GM12878 (cell line): ENCODE measurements at regions not wholly inside any gene's neighbourhood (a gene's known extent, or its start where the extent isn't known, plus 50 kb on each side); places are given as distances from the start of the nearest gene placed in this dataset.

ENCODE experiments used
- CTCF ChIP-seq, 3 experiments: IDR thresholded peaks in 2 of 3; conservative IDR thresholded peaks in 1 of 3; 2 replicates each; pipeline ENCODE4 v1.5.1; 2011; ENCODE audit warnings: low read depth in 3 of 3, low read length in 3 of 3, mild to moderate bottlenecking in 3 of 3, control low read depth in 2 of 3, moderate library complexity in 2 of 3, inconsistent platforms in 1 of 3, mixed read lengths in 1 of 3; ENCODE audit not compliant: control insufficient read depth in 2 of 3, insufficient read depth in 1 of 3; ENCODE audit errors: extremely low read depth in 1 of 3
- MTA3 ChIP-seq: IDR thresholded peaks from 2 replicates; pipeline ENCODE4 v1.6.1; 2012; ENCODE audit warnings: low read length, inconsistent platforms, borderline replicate concordance
- POLR2AphosphoS5 ChIP-seq: IDR thresholded peaks from 2 replicates; pipeline ENCODE4 v1.6.1; 2011; ENCODE audit warnings: mild to moderate bottlenecking, low read length, inconsistent platforms
- REST ChIP-seq: IDR thresholded peaks from 2 replicates; pipeline ENCODE4 v1.6.1; 2012; ENCODE audit warnings: mild to moderate bottlenecking, low read depth, low read length
- SKIL ChIP-seq: fragments of 450-650 bp; IDR thresholded peaks from 2 replicates; pipeline ENCODE4 v1.6.1; 2017; ENCODE audit warnings: mild to moderate bottlenecking, low read depth, inconsistent platforms; ENCODE audit not compliant: poor library complexity, severe bottlenecking
- SRF ChIP-seq, 2 experiments: IDR thresholded peaks; 2 replicates each; pipeline ENCODE4 v1.6.1; 2011; ENCODE audit warnings: low read depth in 2 of 2, low read length in 2 of 2, mild to moderate bottlenecking in 1 of 2, moderate library complexity in 1 of 2
- USF2 ChIP-seq: IDR thresholded peaks from 2 replicates; pipeline ENCODE4 v1.6.1; 2011; ENCODE audit warnings: low read depth, low read length, improper control_type of control experiment, borderline replicate concordance
- YY1 ChIP-seq: IDR thresholded peaks from 2 replicates; pipeline ENCODE4 v1.6.1; 2011; ENCODE audit warnings: low read depth, mild to moderate bottlenecking, low read length
- ZNF24 ChIP-seq: fragments of 450-650 bp; IDR thresholded peaks from 2 replicates; pipeline ENCODE4 v1.6.1; 2017; ENCODE audit warnings: antibody characterized with exemption, mild to moderate bottlenecking
- ZNF274 ChIP-seq: IDR thresholded peaks from one replicate; pipeline ENCODE4 v1.8.0; 2011; ENCODE audit not compliant: insufficient read length, insufficient read depth

- TF ChIP-seq ZNF24: no peak
- TF ChIP-seq USF2: no peak
- no peak for TF ChIP-seq MTA3
- no peak for TF ChIP-seq ZNF274
- TF ChIP-seq SRF (IDR thresholded peaks at IDR 0.05; ENCODE audit: low read depth in 2 of 2, low read length in 2 of 2): no peak
- no peak for TF ChIP-seq SKIL
- TF ChIP-seq YY1: no peak
- no peak for TF ChIP-seq CTCF (IDR thresholded peaks at IDR 0.05 in 2 of 3, conservative IDR thresholded peaks at IDR 0.05 in 1 of 3; ENCODE audit: control insufficient read depth in 2 of 3, extremely low read depth in 1 of 3, insufficient read depth in 1 of 3, low read depth in 3 of 3, low read length in 3 of 3)
- no peak for TF ChIP-seq REST
- TF ChIP-seq POLR2AphosphoS5: no peak
These were observed 181.6 kb downstream of the RNF144A start for GRCh38 chr2:7098816-7099215.
